ENCODE measurements at regions not wholly inside any gene's neighbourhood (a gene's known extent, or its start where the extent isn't known, plus 50 kb on each side); places are given as distances from the start of the nearest gene placed in this dataset.

DNA sequence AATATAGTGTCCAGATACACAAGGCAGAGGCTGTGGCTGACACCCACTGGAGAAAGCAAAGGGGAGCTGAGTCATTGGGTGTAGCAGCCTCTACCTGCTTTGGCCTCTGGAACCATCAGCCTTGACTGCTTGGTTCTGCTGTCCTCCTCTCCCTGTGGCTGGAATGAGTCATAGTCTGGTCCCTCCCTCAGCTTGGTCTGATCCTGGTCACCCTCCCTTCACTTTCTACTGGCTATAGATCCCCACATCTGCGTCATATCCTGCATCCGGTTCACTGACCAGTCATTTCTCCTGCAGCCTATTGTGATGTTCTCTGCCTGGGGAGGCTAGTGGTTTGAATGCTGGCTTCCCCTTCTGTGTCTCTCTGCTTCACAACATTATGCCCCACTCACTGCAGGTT, 372.8 kb upstream of the DAB1 start:
- no peak for DNase-seq (ENCODE audit: extremely low spot score)
- CTCF ChIA-PET, result interaction anchor here (1.6 to 1.7 kb wide), 2 partner anchors 11 to 24 kb away, joined by 3 read pairs; no protein-coding TSS in a partner anchor
- TF ChIP-seq, protein P1, sequence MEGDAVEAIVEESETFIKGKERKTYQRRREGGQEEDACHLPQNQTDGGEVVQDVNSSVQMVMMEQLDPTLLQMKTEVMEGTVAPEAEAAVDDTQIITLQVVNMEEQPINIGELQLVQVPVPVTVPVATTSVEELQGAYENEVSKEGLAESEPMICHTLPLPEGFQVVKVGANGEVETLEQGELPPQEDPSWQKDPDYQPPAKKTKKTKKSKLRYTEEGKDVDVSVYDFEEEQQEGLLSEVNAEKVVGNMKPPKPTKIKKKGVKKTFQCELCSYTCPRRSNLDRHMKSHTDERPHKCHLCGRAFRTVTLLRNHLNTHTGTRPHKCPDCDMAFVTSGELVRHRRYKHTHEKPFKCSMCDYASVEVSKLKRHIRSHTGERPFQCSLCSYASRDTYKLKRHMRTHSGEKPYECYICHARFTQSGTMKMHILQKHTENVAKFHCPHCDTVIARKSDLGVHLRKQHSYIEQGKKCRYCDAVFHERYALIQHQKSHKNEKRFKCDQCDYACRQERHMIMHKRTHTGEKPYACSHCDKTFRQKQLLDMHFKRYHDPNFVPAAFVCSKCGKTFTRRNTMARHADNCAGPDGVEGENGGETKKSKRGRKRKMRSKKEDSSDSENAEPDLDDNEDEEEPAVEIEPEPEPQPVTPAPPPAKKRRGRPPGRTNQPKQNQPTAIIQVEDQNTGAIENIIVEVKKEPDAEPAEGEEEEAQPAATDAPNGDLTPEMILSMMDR (IDR thresholded peaks at IDR 0.05; ENCODE audit: control extremely low read depth, extremely low read depth, low read depth, missing control alignments), result no peak
- POLR2A ChIA-PET, result no interaction called here

DNA sequence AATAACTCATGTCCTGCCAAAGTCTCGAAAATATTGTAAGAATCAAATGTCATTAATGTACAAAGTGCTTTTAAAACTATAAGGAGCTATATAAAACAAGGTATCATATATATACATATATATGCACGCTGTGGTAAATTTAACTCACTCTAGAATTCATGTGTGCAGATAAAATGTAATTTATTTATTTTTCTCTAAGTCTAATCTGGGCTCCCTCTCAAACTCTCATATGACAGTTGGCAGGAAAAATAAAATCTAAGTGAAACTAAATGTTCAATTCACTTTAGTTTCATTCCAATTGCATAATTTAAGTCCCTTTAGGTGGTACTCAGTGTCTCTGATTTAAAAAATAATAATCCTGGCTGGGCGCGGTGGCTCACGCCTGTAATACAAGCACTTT, 372.0 kb upstream of the DAB1 start:
- TF ChIP-seq, protein P1 (IDR thresholded peaks at IDR 0.05; ENCODE audit: control extremely low read depth, extremely low read depth, low read depth, missing control alignments), result no peak
- POLR2A ChIA-PET, result no interaction called here
- DNase-seq (ENCODE audit: extremely low spot score), result no peak
- CTCF ChIA-PET, result interaction anchor here (1.7 kb wide), 1 partner anchor 11 kb away, joined by 3 read pairs; no protein-coding TSS in a partner anchor

DNA sequence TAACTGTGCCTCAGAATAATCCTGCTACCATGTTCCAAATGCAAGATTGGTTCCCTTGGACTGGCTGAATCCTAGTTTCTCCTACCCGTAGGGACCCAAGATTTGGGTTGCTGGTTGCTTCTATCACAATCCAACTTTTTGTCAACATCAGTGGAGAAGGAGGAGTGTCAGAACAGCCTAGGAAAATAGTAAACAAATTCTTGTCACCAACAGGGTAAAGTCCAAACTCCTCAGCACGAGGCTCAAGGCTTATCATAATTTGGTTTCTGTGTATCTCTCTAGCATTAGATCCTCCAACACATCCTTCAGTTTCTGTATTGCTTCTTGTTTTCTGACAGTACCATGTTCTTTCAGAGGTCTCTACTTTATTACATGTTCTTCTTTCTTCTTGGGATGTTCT, 370.2 kb upstream of the DAB1 start:
- ChIA-PET CTCF (interaction anchor here (1.0 kb wide), 1 partner anchor 17 kb away, joined by 3 read pairs; no protein-coding TSS in a partner anchor), POLR2A (no interaction called here)

DNA sequence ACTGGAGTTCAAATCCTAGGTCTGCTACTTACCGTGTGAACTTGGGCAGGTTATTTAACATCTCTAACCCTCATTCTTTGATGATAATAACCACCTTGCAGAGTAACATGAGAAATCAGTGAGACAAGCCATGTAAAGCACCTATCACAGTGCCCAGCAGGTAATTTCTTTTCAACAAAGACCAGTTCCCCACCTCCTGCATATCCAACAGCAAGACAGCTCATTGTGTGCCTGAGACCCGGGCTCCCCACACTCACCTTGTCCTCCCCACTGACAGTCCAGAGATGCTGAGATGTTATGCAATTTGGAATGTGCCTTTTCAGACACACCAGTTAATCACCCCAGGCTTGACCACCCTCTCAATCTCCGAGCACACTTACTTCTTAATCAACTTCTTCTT, 367.6 kb upstream of the DAB1 start:
- TF ChIP-seq, protein P1 (IDR thresholded peaks at IDR 0.05; ENCODE audit: control extremely low read depth, extremely low read depth, low read depth, missing control alignments), result no peak
- DNase-seq (ENCODE audit: extremely low spot score), result no peak
- ChIA-PET CTCF (interaction anchor here (1.0 kb wide), 2 partner anchors 13 to 21 kb away, joined by 3 read pairs; no protein-coding TSS in a partner anchor), POLR2A (no interaction called here)

More for the DNA sequence above, 370.2 kb upstream of the DAB1 start:
- no peak for DNase-seq (ENCODE audit: extremely low spot score)
- TF ChIP-seq, protein P1 (IDR thresholded peaks at IDR 0.05; ENCODE audit: control extremely low read depth, extremely low read depth, low read depth, missing control alignments), result no peak

DNA sequence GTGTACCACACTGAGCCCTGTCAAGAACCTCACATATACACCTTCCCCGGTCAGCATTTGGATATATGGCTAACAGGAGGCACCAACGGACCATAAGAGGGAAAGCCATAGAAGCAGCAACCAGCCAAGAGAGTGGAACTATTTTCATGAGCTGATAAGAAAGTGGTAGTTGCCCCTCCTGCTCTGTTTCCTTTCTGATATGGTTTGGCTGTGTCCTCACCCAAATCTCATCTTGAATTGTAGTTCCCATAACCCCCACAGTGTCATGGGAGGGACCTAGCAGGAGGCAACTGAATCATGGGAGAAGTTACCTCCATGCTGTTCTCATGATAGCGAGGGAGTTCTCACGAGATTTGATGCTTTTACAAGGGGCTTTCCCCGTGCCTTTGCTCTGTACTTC, 366.1 kb upstream of the DAB1 start:
- DNase-seq (ENCODE audit: extremely low spot score), result no peak
- ChIA-PET POLR2A (no interaction called here), CTCF (no interaction called here)
- TF ChIP-seq, protein P1 (IDR thresholded peaks at IDR 0.05; ENCODE audit: control extremely low read depth, extremely low read depth, low read depth, missing control alignments), result no peak

DNA sequence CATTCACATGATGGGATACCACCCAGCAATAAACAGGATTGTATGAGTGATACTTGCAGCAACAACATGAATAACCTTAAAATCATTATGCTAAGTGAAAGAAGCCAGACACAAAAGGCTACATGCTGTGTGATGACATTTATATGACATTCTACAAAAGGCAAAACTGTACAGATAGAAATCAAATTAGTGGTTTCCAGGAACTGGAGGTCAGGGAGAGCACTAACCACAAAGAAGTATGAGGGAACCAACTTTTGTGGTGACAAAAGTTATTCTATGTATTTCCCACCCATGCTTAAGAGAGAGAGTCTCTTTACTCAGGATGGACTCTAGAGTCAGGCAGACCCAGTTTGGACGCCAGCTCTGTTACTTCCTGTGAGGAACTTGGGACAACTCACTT, 364.5 kb upstream of the DAB1 start:
- ChIA-PET CTCF (no interaction called here), POLR2A (no interaction called here)
- TF ChIP-seq, protein P1 (IDR thresholded peaks at IDR 0.05; ENCODE audit: control extremely low read depth, extremely low read depth, low read depth, missing control alignments), result no peak
- no peak for DNase-seq (ENCODE audit: extremely low spot score)

DNA sequence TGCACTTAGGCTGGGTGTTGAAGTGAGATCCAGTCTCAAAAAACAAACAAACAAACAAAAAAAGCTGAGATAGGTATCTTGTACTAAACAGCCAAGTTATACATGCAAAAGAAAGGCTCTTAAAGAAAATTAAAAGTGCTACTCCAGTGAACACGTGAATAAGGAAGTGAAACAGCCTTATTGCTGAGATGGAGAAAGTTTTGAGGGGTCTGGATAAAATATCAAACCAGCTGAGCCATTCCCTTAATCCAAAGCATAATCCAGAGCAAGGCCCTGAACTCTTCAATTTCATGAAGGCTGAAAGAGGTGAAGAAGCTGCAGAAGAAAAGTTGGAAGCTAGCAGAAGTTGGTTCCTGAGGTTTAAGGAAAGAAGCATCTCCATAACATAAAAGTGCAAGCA, 360.5 kb upstream of the DAB1 start:
- TF ChIP-seq, protein P1 (IDR thresholded peaks at IDR 0.05; ENCODE audit: control extremely low read depth, extremely low read depth, low read depth, missing control alignments), result no peak
- ChIA-PET POLR2A (no interaction called here), CTCF (interaction anchor here (1.2 kb wide), 1 partner anchor 12 kb away, joined by 4 read pairs; no protein-coding TSS in a partner anchor)
- no peak for DNase-seq (ENCODE audit: extremely low spot score)

All from GM10248 (cell line).